ENCODE measurements at regions not wholly inside any gene's neighbourhood (a gene's known extent, or its start where the extent isn't known, plus 50 kb on each side); places are given as distances from the start of the nearest gene placed in this dataset.

GRCh38 chr3:81295906-81296577 lies 465.4 kb downstream of the GBE1 start:
- no peak for TF ChIP-seq CTCF (IDR thresholded peaks at IDR 0.05)
- no peak for TF ChIP-seq POLR2A (IDR thresholded peaks at IDR 0.05)
- TF ChIP-seq EP300 (IDR thresholded peaks at IDR 0.05): no peak
- TF ChIP-seq POLR2AphosphoS5 (IDR thresholded peaks at IDR 0.05): no peak

All from suprapubic skin (tissue), 4 donors.